ENCODE measurements at regions not wholly inside any gene's neighbourhood (a gene's known extent, or its start where the extent isn't known, plus 50 kb on each side); places are given as distances from the start of the nearest gene placed in this dataset.
"Not testable (repeated sequence)": the region's sequence is repeated elsewhere in the genome, so short reads cannot be mapped to it uniquely, and the experiment has no call there.

DNA sequence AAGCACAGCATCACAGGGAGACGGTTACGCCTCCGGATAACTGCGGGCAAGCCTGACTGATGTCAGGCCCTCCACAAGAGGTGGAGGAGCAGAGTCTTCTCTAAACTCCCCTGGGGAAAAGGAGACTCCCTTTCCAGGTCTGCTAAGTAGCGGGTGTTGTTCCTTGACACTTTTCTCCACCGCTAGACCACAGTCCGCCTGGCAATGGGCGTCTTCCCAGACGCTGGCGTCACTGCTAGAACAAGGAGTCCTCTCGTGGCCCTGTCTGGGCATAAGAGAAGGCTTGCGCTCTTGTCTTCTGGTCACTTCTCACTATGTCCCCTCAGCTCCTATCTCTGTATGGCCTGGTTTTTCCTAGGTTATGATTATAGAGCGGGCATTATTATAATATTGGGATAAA is 808.5 kb upstream of the GRIA3 start:
- TF ChIP-seq, protein P1, sequence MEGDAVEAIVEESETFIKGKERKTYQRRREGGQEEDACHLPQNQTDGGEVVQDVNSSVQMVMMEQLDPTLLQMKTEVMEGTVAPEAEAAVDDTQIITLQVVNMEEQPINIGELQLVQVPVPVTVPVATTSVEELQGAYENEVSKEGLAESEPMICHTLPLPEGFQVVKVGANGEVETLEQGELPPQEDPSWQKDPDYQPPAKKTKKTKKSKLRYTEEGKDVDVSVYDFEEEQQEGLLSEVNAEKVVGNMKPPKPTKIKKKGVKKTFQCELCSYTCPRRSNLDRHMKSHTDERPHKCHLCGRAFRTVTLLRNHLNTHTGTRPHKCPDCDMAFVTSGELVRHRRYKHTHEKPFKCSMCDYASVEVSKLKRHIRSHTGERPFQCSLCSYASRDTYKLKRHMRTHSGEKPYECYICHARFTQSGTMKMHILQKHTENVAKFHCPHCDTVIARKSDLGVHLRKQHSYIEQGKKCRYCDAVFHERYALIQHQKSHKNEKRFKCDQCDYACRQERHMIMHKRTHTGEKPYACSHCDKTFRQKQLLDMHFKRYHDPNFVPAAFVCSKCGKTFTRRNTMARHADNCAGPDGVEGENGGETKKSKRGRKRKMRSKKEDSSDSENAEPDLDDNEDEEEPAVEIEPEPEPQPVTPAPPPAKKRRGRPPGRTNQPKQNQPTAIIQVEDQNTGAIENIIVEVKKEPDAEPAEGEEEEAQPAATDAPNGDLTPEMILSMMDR (optimal IDR thresholded peaks at IDR 0.05 in 1 of 3, IDR thresholded peaks at IDR 0.05 in 1 of 3, conservative IDR thresholded peaks at IDR 0.05 in 1 of 3; ENCODE audit: extremely low read depth in 1 of 3, insufficient read depth in 2 of 3, low read length in 3 of 3): not testable (repeated sequence)
- TF ChIP-seq EZH2 (IDR thresholded peaks at IDR 0.05; ENCODE audit: low read length): not testable (repeated sequence)

Data from keratinocyte (primary cell).